ENCODE measurements at regions not wholly inside any gene's neighbourhood (a gene's known extent, or its start where the extent isn't known, plus 50 kb on each side); places are given as distances from the start of the nearest gene placed in this dataset.
"Not testable (repeated sequence)": the region's sequence is repeated elsewhere in the genome, so short reads cannot be mapped to it uniquely, and the experiment has no call there.

DNA sequence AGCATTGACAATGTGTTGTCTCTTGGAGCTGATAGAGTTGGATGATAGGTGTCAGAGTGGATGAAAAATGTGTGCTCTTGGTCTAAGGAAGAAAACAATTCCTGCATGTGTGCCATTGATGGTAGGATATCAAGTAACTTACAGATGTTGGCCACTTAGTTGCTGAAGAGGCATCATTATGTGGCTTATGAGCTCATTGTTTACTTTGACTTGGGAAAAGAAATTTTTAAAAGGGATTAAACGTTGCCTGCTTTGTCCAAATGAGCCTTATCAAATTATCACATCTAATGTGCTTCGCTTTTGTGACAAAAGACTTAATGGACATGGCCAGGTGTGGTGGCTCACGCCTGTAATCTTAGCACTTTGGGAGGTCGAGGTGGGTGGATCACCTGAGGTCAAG lies 98.1 kb downstream of the TBC1D26 start:
- TF ChIP-seq, protein P1, sequence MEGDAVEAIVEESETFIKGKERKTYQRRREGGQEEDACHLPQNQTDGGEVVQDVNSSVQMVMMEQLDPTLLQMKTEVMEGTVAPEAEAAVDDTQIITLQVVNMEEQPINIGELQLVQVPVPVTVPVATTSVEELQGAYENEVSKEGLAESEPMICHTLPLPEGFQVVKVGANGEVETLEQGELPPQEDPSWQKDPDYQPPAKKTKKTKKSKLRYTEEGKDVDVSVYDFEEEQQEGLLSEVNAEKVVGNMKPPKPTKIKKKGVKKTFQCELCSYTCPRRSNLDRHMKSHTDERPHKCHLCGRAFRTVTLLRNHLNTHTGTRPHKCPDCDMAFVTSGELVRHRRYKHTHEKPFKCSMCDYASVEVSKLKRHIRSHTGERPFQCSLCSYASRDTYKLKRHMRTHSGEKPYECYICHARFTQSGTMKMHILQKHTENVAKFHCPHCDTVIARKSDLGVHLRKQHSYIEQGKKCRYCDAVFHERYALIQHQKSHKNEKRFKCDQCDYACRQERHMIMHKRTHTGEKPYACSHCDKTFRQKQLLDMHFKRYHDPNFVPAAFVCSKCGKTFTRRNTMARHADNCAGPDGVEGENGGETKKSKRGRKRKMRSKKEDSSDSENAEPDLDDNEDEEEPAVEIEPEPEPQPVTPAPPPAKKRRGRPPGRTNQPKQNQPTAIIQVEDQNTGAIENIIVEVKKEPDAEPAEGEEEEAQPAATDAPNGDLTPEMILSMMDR (IDR thresholded peaks at IDR 0.05; ENCODE audit: insufficient read depth, low read length) = not testable (repeated sequence)
- TF ChIP-seq GABPA (IDR thresholded peaks at IDR 0.05; ENCODE audit: low read depth) = not testable (repeated sequence)
